GM21515 (cell line): ENCODE measurements at regions not wholly inside any gene's neighbourhood (a gene's known extent, or its start where the extent isn't known, plus 50 kb on each side); places are given as distances from the start of the nearest gene placed in this dataset.
"Not testable (repeated sequence)": the region's sequence is repeated elsewhere in the genome, so short reads cannot be mapped to it uniquely, and the experiment has no call there.

Source experiments
- ATAC-seq: cut with Tn5 transposase; IDR thresholded peaks from one replicate; pipeline ENCODE4 v1.9.1; 2021; ENCODE audit not compliant: unreplicated experiment

- ATAC-seq = no peak
Observed at GRCh38 chr3:69491975-69492374, 106.1 kb upstream of the FRMD4B start.

- ATAC-seq = no peak
Observed at GRCh38 chr3:69490971-69491370, 105.1 kb upstream of the FRMD4B start.

GRCh38 chr3:69490235-69490634 is 104.3 kb upstream of the FRMD4B start:
- no peak for ATAC-seq

- ATAC-seq = no peak
Observed at GRCh38 chr3:69488026-69488425, 102.1 kb upstream of the FRMD4B start.

GRCh38 chr3:69485489-69485888 is 99.6 kb upstream of the FRMD4B start:
- no peak for ATAC-seq

- no peak for ATAC-seq
Observed at GRCh38 chr3:69484507-69485393, 98.9 kb upstream of the FRMD4B start.

GRCh38 chr3:69483449-69483848 is 97.6 kb upstream of the FRMD4B start:
- ATAC-seq = no peak

- not testable (repeated sequence) for ATAC-seq
Observed at GRCh38 chr3:69480986-69481385, 95.1 kb upstream of the FRMD4B start.

- no peak for ATAC-seq
Observed at GRCh38 chr3:69474186-69474585, 88.3 kb upstream of the FRMD4B start.

GRCh38 chr3:69472093-69472492 is 86.2 kb upstream of the FRMD4B start:
- no peak for ATAC-seq

GRCh38 chr3:69463531-69463930 is 77.6 kb upstream of the FRMD4B start:
- no peak for ATAC-seq

GRCh38 chr3:69462826-69463100 is 76.9 kb upstream of the FRMD4B start:
- no peak for ATAC-seq

GRCh38 chr3:69462022-69462825 is 76.3 kb upstream of the FRMD4B start:
- no peak for ATAC-seq

GRCh38 chr3:69460034-69460433 is 74.1 kb upstream of the FRMD4B start:
- no peak for ATAC-seq

GRCh38 chr3:69458803-69459365 is 73.0 kb upstream of the FRMD4B start:
- ATAC-seq = no peak

- ATAC-seq = no peak
Observed at GRCh38 chr3:69456631-69457030, 70.7 kb upstream of the FRMD4B start.

- ATAC-seq = no peak
Observed at GRCh38 chr3:69454204-69454787, 68.4 kb upstream of the FRMD4B start.

GRCh38 chr3:69452295-69452694 is 66.4 kb upstream of the FRMD4B start:
- ATAC-seq = no peak

- ATAC-seq = no peak
Observed at GRCh38 chr3:69451594-69451993, 65.7 kb upstream of the FRMD4B start.

- ATAC-seq = no peak
Observed at GRCh38 chr3:69448877-69449276, 63.0 kb upstream of the FRMD4B start.

- ATAC-seq = no peak
Observed at GRCh38 chr3:69446402-69447072, 60.6 kb upstream of the FRMD4B start.
